ENCODE measurements at regions not wholly inside any gene's neighbourhood (a gene's known extent, or its start where the extent isn't known, plus 50 kb on each side); places are given as distances from the start of the nearest gene placed in this dataset.

- no peak for TF ChIP-seq CTCF (IDR thresholded peaks at IDR 0.05)
- no peak for TF ChIP-seq POLR2A (IDR thresholded peaks at IDR 0.05)
Observed at GRCh38 chr14:101405171-101405883, 156.0 kb upstream of the DIO3 start.

Data from prostate gland (tissue), 2 donors.